WTC11 (cell line): ENCODE measurements at regions not wholly inside any gene's neighbourhood (a gene's known extent, or its start where the extent isn't known, plus 50 kb on each side); places are given as distances from the start of the nearest gene placed in this dataset.

ENCODE experiments used
- CTCF ChIP-seq: fragments of 200-600 bp; IDR thresholded peaks from 2 replicates; pipeline ENCODE4 v1.8.0; 2022; ENCODE audit warnings: antibody characterized with exemption
- PREB ChIP-seq: sonication (generic); formaldehyde crosslinking; IDR thresholded peaks from 2 replicates; pipeline ENCODE4 v1.8.1; 2022; ENCODE audit warnings: mild to moderate bottlenecking, missing genetic modification reagents, moderate library complexity, borderline replicate concordance

DNA sequence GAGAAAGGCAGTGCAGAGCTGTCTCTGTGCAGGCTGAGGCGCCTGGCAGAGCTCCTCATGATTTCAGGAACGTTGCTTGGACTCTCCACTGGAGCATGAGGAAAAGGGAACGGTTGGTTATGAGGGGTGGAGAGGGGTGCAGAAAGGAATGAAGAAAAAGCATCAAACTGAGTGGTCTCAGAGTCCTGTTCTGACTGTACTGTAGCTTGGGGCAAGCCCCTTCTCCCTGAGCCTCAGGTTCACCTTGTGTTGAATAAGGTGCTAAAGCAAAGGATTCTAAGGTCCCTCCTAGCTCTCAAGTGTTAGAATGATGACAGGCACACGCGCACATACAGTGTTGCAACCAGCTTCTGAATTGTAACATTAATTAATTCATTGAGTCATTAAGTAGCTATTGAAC lies 125.2 kb upstream of the PARP11 start:
- TF ChIP-seq PREB (no peak), CTCF (no peak)
